ENCODE measurements at regions not wholly inside any gene's neighbourhood (a gene's known extent, or its start where the extent isn't known, plus 50 kb on each side); places are given as distances from the start of the nearest gene placed in this dataset.
"Not testable (repeated sequence)": the region's sequence is repeated elsewhere in the genome, so short reads cannot be mapped to it uniquely, and the experiment has no call there.

- Histone ChIP-seq H3K4me3 (ENCODE audit: insufficient read depth, low read depth, low read length, poor library complexity, severe bottlenecking) (no peak overlapping the region), H3K27me3 (replicated peaks; ENCODE audit: control insufficient read depth, insufficient read depth, low read length, poor library complexity, severe bottlenecking) (no peaks in the 10 kb centered on the region), H3K27ac (ENCODE audit: insufficient read depth, low read length, poor library complexity, severe bottlenecking) (no peak overlapping the region), H3K36me3 (ENCODE audit: control insufficient read depth, insufficient read depth, low read length) (no peaks in the 10 kb centered on the region), H3K4me1 (ENCODE audit: control insufficient read depth, insufficient read depth, low read length, poor library complexity, severe bottlenecking) (no peaks in the 10 kb centered on the region), H3K9me3 (ENCODE audit: control insufficient read depth, low read length) (no peaks in the 10 kb centered on the region)
- no peak for DNase-seq
Measured at GRCh38 chr4:140220058-140220457, 66.1 kb upstream of the MAML3 start.

- Histone ChIP-seq H3K27me3 (replicated peaks; ENCODE audit: control insufficient read depth, insufficient read depth, low read length, poor library complexity, severe bottlenecking) (no peaks in the 10 kb centered on the region), H3K4me1 (ENCODE audit: control insufficient read depth, insufficient read depth, low read length, poor library complexity, severe bottlenecking) (no peaks in the 10 kb centered on the region), H3K36me3 (ENCODE audit: control insufficient read depth, insufficient read depth, low read length) (no peaks in the 10 kb centered on the region), H3K4me3 (ENCODE audit: insufficient read depth, low read depth, low read length, poor library complexity, severe bottlenecking) (no peak overlapping the region), H3K27ac (ENCODE audit: insufficient read depth, low read length, poor library complexity, severe bottlenecking) (no peak overlapping the region), H3K9me3 (ENCODE audit: control insufficient read depth, low read length) (no peaks in the 10 kb centered on the region)
- no peak for DNase-seq
Measured at GRCh38 chr4:140219567-140219966, 65.6 kb upstream of the MAML3 start.

GRCh38 chr4:140219070-140219469 lies 65.1 kb upstream of the MAML3 start:
- not testable (repeated sequence) for H3K36me3 ChIP-seq (ENCODE audit: control insufficient read depth, insufficient read depth, low read length); H3K27ac ChIP-seq (ENCODE audit: insufficient read depth, low read length, poor library complexity, severe bottlenecking); H3K27me3 ChIP-seq (replicated peaks; ENCODE audit: control insufficient read depth, insufficient read depth, low read length, poor library complexity, severe bottlenecking); DNase-seq; H3K4me3 ChIP-seq (ENCODE audit: insufficient read depth, low read depth, low read length, poor library complexity, severe bottlenecking); H3K4me1 ChIP-seq (ENCODE audit: control insufficient read depth, insufficient read depth, low read length, poor library complexity, severe bottlenecking); H3K9me3 ChIP-seq (ENCODE audit: control insufficient read depth, low read length)

- no peaks in the 10 kb centered on the region for H3K36me3 ChIP-seq (ENCODE audit: control insufficient read depth, insufficient read depth, low read length)
- H3K9me3 ChIP-seq (ENCODE audit: control insufficient read depth, low read length) = no peaks in the 10 kb centered on the region
- no peaks in the 10 kb centered on the region for H3K4me1 ChIP-seq (ENCODE audit: control insufficient read depth, insufficient read depth, low read length, poor library complexity, severe bottlenecking)
- H3K27ac ChIP-seq (ENCODE audit: insufficient read depth, low read length, poor library complexity, severe bottlenecking) = no peak overlapping the region
- H3K4me3 ChIP-seq (ENCODE audit: insufficient read depth, low read depth, low read length, poor library complexity, severe bottlenecking) = no peak overlapping the region
- no peak for DNase-seq
- H3K27me3 ChIP-seq (replicated peaks; ENCODE audit: control insufficient read depth, insufficient read depth, low read length, poor library complexity, severe bottlenecking) = no peaks in the 10 kb centered on the region
Measured at GRCh38 chr4:140213749-140214148, 59.8 kb upstream of the MAML3 start.

- Histone ChIP-seq H3K9me3 (ENCODE audit: control insufficient read depth, low read length) (no peaks in the 10 kb centered on the region), H3K4me1 (ENCODE audit: control insufficient read depth, insufficient read depth, low read length, poor library complexity, severe bottlenecking) (no peaks in the 10 kb centered on the region), H3K4me3 (ENCODE audit: insufficient read depth, low read depth, low read length, poor library complexity, severe bottlenecking) (no peak overlapping the region), H3K36me3 (ENCODE audit: control insufficient read depth, insufficient read depth, low read length) (no peaks in the 10 kb centered on the region), H3K27ac (ENCODE audit: insufficient read depth, low read length, poor library complexity, severe bottlenecking) (no peak overlapping the region), H3K27me3 (replicated peaks; ENCODE audit: control insufficient read depth, insufficient read depth, low read length, poor library complexity, severe bottlenecking) (no peaks in the 10 kb centered on the region)
- no peak for DNase-seq
Measured at GRCh38 chr4:140213116-140213515, 59.1 kb upstream of the MAML3 start.

- Histone ChIP-seq H3K4me1 (ENCODE audit: control insufficient read depth, insufficient read depth, low read length, poor library complexity, severe bottlenecking) (no peaks in the 10 kb centered on the region), H3K27me3 (replicated peaks; ENCODE audit: control insufficient read depth, insufficient read depth, low read length, poor library complexity, severe bottlenecking) (no peaks in the 10 kb centered on the region), H3K36me3 (ENCODE audit: control insufficient read depth, insufficient read depth, low read length) (no peaks in the 10 kb centered on the region), H3K4me3 (ENCODE audit: insufficient read depth, low read depth, low read length, poor library complexity, severe bottlenecking) (no peak overlapping the region), H3K27ac (ENCODE audit: insufficient read depth, low read length, poor library complexity, severe bottlenecking) (no peak overlapping the region), H3K9me3 (ENCODE audit: control insufficient read depth, low read length) (no peaks in the 10 kb centered on the region)
- no peak for DNase-seq
Measured at GRCh38 chr4:140212646-140213045, 58.7 kb upstream of the MAML3 start.

- no peaks in the 10 kb centered on the region for H3K27me3 ChIP-seq (replicated peaks; ENCODE audit: control insufficient read depth, insufficient read depth, low read length, poor library complexity, severe bottlenecking)
- H3K4me3 ChIP-seq (ENCODE audit: insufficient read depth, low read depth, low read length, poor library complexity, severe bottlenecking) = no peak overlapping the region
Measured at GRCh38 chr4:140212194-140212593, 58.2 kb upstream of the MAML3 start.

DNA sequence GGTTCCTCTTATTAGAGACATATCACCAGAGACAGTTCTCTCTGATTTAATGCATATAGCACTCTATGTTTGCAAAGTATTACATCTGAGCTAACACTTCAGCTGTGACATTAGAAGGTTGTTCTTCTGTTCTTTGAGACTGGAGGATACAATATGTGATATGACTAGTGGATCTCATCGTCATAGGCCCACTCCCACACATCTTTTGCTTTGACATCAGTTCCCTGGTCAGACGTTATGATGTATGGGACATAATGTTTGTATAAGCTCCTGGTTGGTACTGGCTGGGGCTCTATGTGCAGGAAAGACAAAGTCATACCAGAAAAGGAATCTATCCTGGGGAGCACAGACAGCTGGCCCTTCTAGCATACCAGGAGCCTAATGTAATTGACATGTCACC lies 57.7 kb upstream of the MAML3 start:
- Histone ChIP-seq H3K27ac (ENCODE audit: insufficient read depth, low read length, poor library complexity, severe bottlenecking) (no peak overlapping the region), H3K4me3 (ENCODE audit: insufficient read depth, low read depth, low read length, poor library complexity, severe bottlenecking) (no peak overlapping the region), H3K9me3 (ENCODE audit: control insufficient read depth, low read length) (no peaks in the 10 kb centered on the region), H3K36me3 (ENCODE audit: control insufficient read depth, insufficient read depth, low read length) (no peaks in the 10 kb centered on the region), H3K4me1 (ENCODE audit: control insufficient read depth, insufficient read depth, low read length, poor library complexity, severe bottlenecking) (no peaks in the 10 kb centered on the region), H3K27me3 (replicated peaks; ENCODE audit: control insufficient read depth, insufficient read depth, low read length, poor library complexity, severe bottlenecking) (no peaks in the 10 kb centered on the region)
- no peak for DNase-seq

More at GRCh38 chr4:140212194-140212593, 58.2 kb upstream of the MAML3 start:
- no peaks in the 10 kb centered on the region for H3K36me3 ChIP-seq (ENCODE audit: control insufficient read depth, insufficient read depth, low read length)
- no peaks in the 10 kb centered on the region for H3K4me1 ChIP-seq (ENCODE audit: control insufficient read depth, insufficient read depth, low read length, poor library complexity, severe bottlenecking)
- no peak overlapping the region for H3K27ac ChIP-seq (ENCODE audit: insufficient read depth, low read length, poor library complexity, severe bottlenecking)
- H3K9me3 ChIP-seq (ENCODE audit: control insufficient read depth, low read length) = no peaks in the 10 kb centered on the region
- DNase-seq = no peak

- Histone ChIP-seq H3K36me3 (ENCODE audit: control insufficient read depth, insufficient read depth, low read length) (no peaks in the 10 kb centered on the region), H3K9me3 (ENCODE audit: control insufficient read depth, low read length) (no peaks in the 10 kb centered on the region), H3K27ac (ENCODE audit: insufficient read depth, low read length, poor library complexity, severe bottlenecking) (no peak overlapping the region), H3K4me3 (ENCODE audit: insufficient read depth, low read depth, low read length, poor library complexity, severe bottlenecking) (no peak overlapping the region), H3K4me1 (ENCODE audit: control insufficient read depth, insufficient read depth, low read length, poor library complexity, severe bottlenecking) (no peaks in the 10 kb centered on the region), H3K27me3 (replicated peaks; ENCODE audit: control insufficient read depth, insufficient read depth, low read length, poor library complexity, severe bottlenecking) (no peaks in the 10 kb centered on the region)
- DNase-seq = no peak
Measured at GRCh38 chr4:140211161-140211560, 57.2 kb upstream of the MAML3 start.

- no peak overlapping the region for H3K27ac ChIP-seq (ENCODE audit: insufficient read depth, low read length, poor library complexity, severe bottlenecking)
- no peaks in the 10 kb centered on the region for H3K9me3 ChIP-seq (ENCODE audit: control insufficient read depth, low read length)
- DNase-seq = no peak
- no peaks in the 10 kb centered on the region for H3K27me3 ChIP-seq (replicated peaks; ENCODE audit: control insufficient read depth, insufficient read depth, low read length, poor library complexity, severe bottlenecking)
- no peaks in the 10 kb centered on the region for H3K4me1 ChIP-seq (ENCODE audit: control insufficient read depth, insufficient read depth, low read length, poor library complexity, severe bottlenecking)
- H3K4me3 ChIP-seq (ENCODE audit: insufficient read depth, low read depth, low read length, poor library complexity, severe bottlenecking) = no peak overlapping the region
- H3K36me3 ChIP-seq (ENCODE audit: control insufficient read depth, insufficient read depth, low read length) = no peaks in the 10 kb centered on the region
Measured at GRCh38 chr4:140208921-140209320, 54.9 kb upstream of the MAML3 start.
